Endothelial cell (in vitro differentiated cells): ENCODE measurements at regions not wholly inside any gene's neighbourhood (a gene's known extent, or its start where the extent isn't known, plus 50 kb on each side); places are given as distances from the start of the nearest gene placed in this dataset.

ENCODE experiments used
- DNase-seq: peaks from one replicate; pipeline ENCODE4 v3.0.0; 2021; ENCODE audit warnings: low spot score
- H3K27ac Mint-ChIP-seq: one replicate; pipeline ENCODE4 v1.8.0; 2021; ENCODE audit warnings: mixed read lengths, inconsistent platforms; ENCODE audit not compliant: unreplicated experiment
- H3K27me3 Mint-ChIP-seq: one replicate; pipeline ENCODE4 v1.8.0; 2021; ENCODE audit warnings: mild to moderate bottlenecking, moderate library complexity, mixed read lengths, inconsistent platforms; ENCODE audit not compliant: unreplicated experiment
- H3K36me3 Mint-ChIP-seq: one replicate; pipeline ENCODE4 v1.8.0; 2021; ENCODE audit warnings: mild to moderate bottlenecking, low read depth, mixed read lengths, inconsistent platforms; ENCODE audit not compliant: unreplicated experiment
- H3K4me1 Mint-ChIP-seq: one replicate; pipeline ENCODE4 v1.8.0; 2021; ENCODE audit warnings: mild to moderate bottlenecking, mixed read lengths, inconsistent platforms; ENCODE audit not compliant: unreplicated experiment
- H3K4me3 Mint-ChIP-seq: one replicate; pipeline ENCODE4 v1.8.0; 2021; ENCODE audit warnings: mild to moderate bottlenecking, mixed read lengths, inconsistent platforms; ENCODE audit not compliant: unreplicated experiment
- H3K9me3 Mint-ChIP-seq: one replicate; pipeline ENCODE4 v1.8.0; 2021; ENCODE audit warnings: mixed read lengths, inconsistent platforms; ENCODE audit not compliant: unreplicated experiment
- TF ChIP-seq, protein P1 (sequence below): fragments of 200-600 bp; sonication (generic); IDR thresholded peaks from one replicate; pipeline ENCODE4 v1.5.0; 2021; ENCODE audit warnings: antibody characterized with exemption; ENCODE audit not compliant: unreplicated experiment

DNA sequence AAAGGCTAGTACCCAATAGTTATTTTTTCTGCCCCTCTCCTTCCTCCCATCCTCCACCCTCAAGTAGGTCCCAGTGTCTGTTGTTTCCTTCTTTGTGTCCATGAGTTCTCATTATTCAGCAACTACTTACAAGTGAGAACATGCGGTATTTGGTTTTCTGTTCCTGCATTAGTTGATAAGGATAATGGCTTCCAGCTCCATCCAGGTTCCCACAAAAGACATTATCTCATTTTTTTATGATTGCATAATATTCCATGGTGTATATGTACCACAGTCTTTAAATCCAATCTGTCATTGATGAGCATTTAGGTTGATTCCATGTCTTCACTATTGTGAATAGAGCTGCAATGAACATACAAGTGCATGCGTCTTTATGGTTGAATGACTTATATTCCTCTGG, 128.3 kb upstream of the ANKRD55 start:
- H3K9me3 Mint-ChIP-seq = no peaks in the 10 kb centered on the region
- H3K4me1 Mint-ChIP-seq = peaks cover under 1% of the 10 kb centered on the region
- DNase-seq = no peak
- H3K36me3 Mint-ChIP-seq = no peaks in the 10 kb centered on the region
- H3K27ac Mint-ChIP-seq = no peak overlapping the region
- no peak overlapping the region for H3K4me3 Mint-ChIP-seq
- H3K27me3 Mint-ChIP-seq = no peaks in the 10 kb centered on the region
- TF ChIP-seq, protein P1, sequence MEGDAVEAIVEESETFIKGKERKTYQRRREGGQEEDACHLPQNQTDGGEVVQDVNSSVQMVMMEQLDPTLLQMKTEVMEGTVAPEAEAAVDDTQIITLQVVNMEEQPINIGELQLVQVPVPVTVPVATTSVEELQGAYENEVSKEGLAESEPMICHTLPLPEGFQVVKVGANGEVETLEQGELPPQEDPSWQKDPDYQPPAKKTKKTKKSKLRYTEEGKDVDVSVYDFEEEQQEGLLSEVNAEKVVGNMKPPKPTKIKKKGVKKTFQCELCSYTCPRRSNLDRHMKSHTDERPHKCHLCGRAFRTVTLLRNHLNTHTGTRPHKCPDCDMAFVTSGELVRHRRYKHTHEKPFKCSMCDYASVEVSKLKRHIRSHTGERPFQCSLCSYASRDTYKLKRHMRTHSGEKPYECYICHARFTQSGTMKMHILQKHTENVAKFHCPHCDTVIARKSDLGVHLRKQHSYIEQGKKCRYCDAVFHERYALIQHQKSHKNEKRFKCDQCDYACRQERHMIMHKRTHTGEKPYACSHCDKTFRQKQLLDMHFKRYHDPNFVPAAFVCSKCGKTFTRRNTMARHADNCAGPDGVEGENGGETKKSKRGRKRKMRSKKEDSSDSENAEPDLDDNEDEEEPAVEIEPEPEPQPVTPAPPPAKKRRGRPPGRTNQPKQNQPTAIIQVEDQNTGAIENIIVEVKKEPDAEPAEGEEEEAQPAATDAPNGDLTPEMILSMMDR = no peak

DNA sequence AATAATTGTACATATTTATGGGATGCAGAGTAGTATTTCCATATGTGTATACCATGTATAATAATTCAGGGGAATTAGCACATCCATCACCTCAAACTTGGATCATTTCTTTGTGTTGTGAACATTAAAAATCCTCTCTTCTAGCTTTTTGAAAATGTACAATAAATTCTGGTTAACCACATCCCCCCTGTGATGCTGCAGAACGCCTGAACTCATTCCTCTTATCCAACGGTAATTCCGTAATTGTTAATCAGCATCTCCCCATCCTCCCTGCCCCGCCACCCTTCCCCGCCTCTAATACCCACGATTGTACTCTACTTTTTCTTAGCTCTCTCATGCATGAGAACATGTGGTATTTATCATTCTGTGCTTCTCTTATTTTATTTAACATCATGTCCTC, 127.7 kb upstream of the ANKRD55 start:
- no peaks in the 10 kb centered on the region for H3K27me3 Mint-ChIP-seq
- peaks cover 6% of the 10 kb centered on the region for H3K4me1 Mint-ChIP-seq
- no peaks in the 10 kb centered on the region for H3K36me3 Mint-ChIP-seq
- H3K27ac Mint-ChIP-seq = no peak overlapping the region
- TF ChIP-seq, protein P1 = no peak
- no peak for DNase-seq
- H3K9me3 Mint-ChIP-seq = no peaks in the 10 kb centered on the region
- no peak overlapping the region for H3K4me3 Mint-ChIP-seq

DNA sequence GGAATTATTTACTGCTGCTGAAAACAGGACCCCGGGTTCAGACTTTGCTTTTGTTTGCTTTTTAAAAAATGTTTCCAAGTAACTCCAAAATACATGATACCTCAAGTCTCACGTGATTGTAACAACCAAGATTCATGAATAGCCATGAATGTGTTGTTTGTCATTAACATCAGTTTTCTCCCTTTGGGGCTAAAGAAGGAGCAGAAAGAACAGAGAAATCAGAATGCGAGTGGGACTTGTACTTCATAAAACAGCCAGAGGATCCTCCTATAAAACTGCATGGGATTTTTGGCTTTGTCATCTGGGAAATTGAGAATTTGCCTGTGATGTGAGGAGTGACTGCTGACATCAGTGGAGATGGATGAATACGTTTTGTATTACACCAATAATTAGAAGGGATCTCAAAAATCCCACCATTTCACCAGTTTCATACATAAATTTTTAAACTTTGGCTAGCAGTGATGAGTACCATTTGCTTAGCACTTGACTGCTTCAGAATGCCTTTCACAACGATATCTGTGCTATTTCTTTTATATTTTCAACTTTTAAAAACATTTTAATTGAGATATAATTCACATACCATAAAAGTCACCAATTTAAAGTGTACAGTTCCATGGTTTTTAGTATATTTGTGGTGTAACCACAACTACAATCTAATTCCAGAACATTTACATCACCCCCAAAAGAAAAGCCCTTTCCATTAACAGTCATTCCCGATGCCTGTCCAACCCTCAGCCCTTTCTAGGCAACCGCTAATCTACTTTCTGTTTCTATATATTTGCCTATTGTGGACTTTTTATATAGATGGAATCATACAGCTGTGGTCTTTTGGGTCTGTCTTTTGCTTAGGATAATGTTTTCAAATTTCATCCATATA, 126.9 kb upstream of the ANKRD55 start:
- Mint-ChIP-seq H3K27ac (no peak overlapping the region), H3K4me1 (peaks cover 6% of the 10 kb centered on the region), H3K36me3 (no peaks in the 10 kb centered on the region), H3K4me3 (no peak overlapping the region), H3K9me3 (no peaks in the 10 kb centered on the region), H3K27me3 (no peaks in the 10 kb centered on the region)
- TF ChIP-seq, protein P1 = no peak
- DNase-seq = no peak

DNA sequence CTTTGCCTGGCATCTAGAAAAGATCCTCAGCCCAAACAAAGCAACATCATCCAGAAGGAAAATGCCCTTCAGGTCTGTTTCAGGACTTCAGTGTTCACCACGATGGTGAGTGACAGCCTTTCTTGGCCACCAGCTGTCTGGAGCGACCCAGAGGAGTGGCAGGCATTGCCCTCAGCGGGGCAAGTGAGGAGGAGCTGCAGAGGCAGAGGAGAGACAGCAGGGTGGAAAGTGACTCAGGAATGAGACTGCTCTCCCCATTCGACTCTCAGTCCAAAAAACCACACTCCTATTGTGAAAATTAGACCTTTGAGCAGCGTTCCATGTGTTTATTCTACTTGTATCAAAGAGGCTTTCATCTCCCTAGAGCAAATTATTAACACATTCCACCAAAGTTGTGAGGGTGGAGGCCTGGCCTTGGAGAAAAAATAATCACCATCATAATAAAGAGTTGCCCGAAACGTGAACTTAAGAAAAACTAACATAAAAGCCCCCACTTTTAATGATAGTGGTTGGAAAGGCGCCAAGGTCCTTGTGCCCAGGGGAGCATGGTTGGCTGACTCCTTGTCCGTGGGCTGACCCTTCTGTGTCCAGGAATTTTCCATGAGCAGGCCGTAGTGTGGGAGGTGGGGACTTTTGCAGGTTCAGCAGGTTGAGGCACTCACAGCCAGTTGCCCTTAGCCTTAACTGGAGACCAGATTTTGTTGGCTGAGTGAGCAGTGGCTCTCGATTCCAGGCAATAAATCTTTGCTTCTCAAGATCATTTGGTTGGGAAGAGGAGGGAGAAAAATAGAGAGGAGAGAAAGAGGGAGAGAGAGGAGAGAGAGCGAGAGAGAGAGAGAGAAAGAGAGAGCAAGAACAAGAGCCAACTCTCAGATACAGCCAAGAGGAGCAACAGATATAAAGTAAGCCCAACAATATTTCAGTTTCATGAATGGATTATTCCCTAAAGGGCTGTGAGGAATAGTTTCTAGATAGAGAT, 125.9 kb upstream of the ANKRD55 start:
- Mint-ChIP-seq H3K9me3 (no peaks in the 10 kb centered on the region), H3K4me1 (peaks cover 10% of the 10 kb centered on the region), H3K27ac (no peak overlapping the region), H3K4me3 (no peak overlapping the region), H3K27me3 (no peaks in the 10 kb centered on the region), H3K36me3 (no peaks in the 10 kb centered on the region)
- no peak for DNase-seq
- TF ChIP-seq, protein P1 = no peak
